Aorta (tissue), 5 donors: ENCODE measurements at regions not wholly inside any gene's neighbourhood (a gene's known extent, or its start where the extent isn't known, plus 50 kb on each side); places are given as distances from the start of the nearest gene placed in this dataset.

ENCODE experiments used
- ATAC-seq: fragments of 200-7000 bp; cut with Tn5 transposase; one replicate; pipeline ENCODE4 v1.9.1; 2022; ENCODE audit warnings: moderate library complexity; ENCODE audit not compliant: low FRiP score
- DNase-seq, 2 donors: peaks; one replicate each; pipeline ENCODE4 v3.0.0-alpha.2; 2020
- H3K27ac ChIP-seq, 2 donors: one replicate each; pipeline ENCODE4 v1.5.1; 2013; ENCODE audit warnings: low read length in 2 of 2, mild to moderate bottlenecking in 2 of 2, moderate library complexity in 2 of 2, control low read depth in 1 of 2, inconsistent platforms in 1 of 2, low read depth in 1 of 2
- H3K27me3 ChIP-seq, 2 donors: one replicate each; pipeline ENCODE4 v1.6.1; 2013; ENCODE audit warnings: control low read depth in 1 of 2, low read length in 1 of 2, mild to moderate bottlenecking in 1 of 2, moderate library complexity in 1 of 2; ENCODE audit not compliant: insufficient read depth in 2 of 2, control insufficient read depth in 1 of 2
- H3K36me3 ChIP-seq, 2 donors: one replicate each; pipeline ENCODE4 v1.6.1; 2013; ENCODE audit warnings: control low read depth in 1 of 2, low read length in 1 of 2, mild to moderate bottlenecking in 1 of 2; ENCODE audit not compliant: insufficient read depth in 2 of 2, control insufficient read depth in 1 of 2
- H3K4me1 ChIP-seq, 2 donors: one replicate each; pipeline ENCODE4 v1.6.1; 2013; ENCODE audit warnings: low read length in 2 of 2, control low read depth in 1 of 2, mild to moderate bottlenecking in 1 of 2, moderate library complexity in 1 of 2; ENCODE audit not compliant: insufficient read depth in 2 of 2, control insufficient read depth in 1 of 2
- H3K4me3 ChIP-seq, 2 donors: one replicate each; pipeline ENCODE4 v1.5.1; 2013; ENCODE audit warnings: low read length in 2 of 2, control low read depth in 1 of 2, mild to moderate bottlenecking in 1 of 2
- H3K9me3 ChIP-seq: one replicate; pipeline ENCODE4 v1.6.1; 2013; ENCODE audit warnings: mild to moderate bottlenecking, low read length; ENCODE audit not compliant: control insufficient read depth
- WGBS, 2 donors: extraction: QIAGEN DNeasy Blood & Tissue Kit; methylation state at CpG; one replicate each; pipeline ENCODE4 v1.1.7; 2013; 5-methylcytosine and 5-hydroxymethylcytosine counted together
- intact Hi-C, 2 donors: fragments of 100-400 bp; cut with DNase I; formaldehyde crosslinking; loops; one replicate each; pipeline versions ENCODE4 v1.14.2 to v1.15.0; 2022
- donor health status: healthy with polysubstance abuse.
- donor health status: Bipolar disorder and iron deficiency.
- donor health status: DM: no; HTN: no; CAD: no.
- donor health status: DM: no; HTN: no; CAD: no.
- donor health status: DM: yes; HTN: yes; CAD: no.

- ATAC-seq (no peak), DNase-seq (no peak)
- H3K27me3 ChIP-seq = no peaks in the 10 kb centered on the region
- 62 to 65% methylated on average over 3 of the region's 3 CpGs for WGBS, 2 donors
- H3K27ac ChIP-seq = no peak overlapping the region
- no peak overlapping the region for H3K4me3 ChIP-seq
- H3K9me3 ChIP-seq = no peaks in the 10 kb centered on the region
- intact Hi-C loops = no loop called here
- H3K4me1 ChIP-seq = no peaks in the 10 kb centered on the region
- H3K36me3 ChIP-seq = no peaks in the 10 kb centered on the region
Measured at GRCh38 chr4:11878241-11878640, 449.5 kb upstream of the HS3ST1 start.

- intact Hi-C loops = no loop called here
- ATAC-seq = no peak
- no peaks in the 10 kb centered on the region for H3K36me3 ChIP-seq
- H3K27ac ChIP-seq = no peak overlapping the region
- no peaks in the 10 kb centered on the region for H3K27me3 ChIP-seq
- H3K4me1 ChIP-seq = no peaks in the 10 kb centered on the region
- DNase-seq = no peak
- H3K9me3 ChIP-seq = no peaks in the 10 kb centered on the region
- H3K4me3 ChIP-seq = no peak overlapping the region
Measured at GRCh38 chr4:11876104-11876503, 447.4 kb upstream of the HS3ST1 start.

GRCh38 chr4:11869191-11869870 is 440.6 kb upstream of the HS3ST1 start:
- ATAC-seq (no peak), DNase-seq (no peak)
- H3K4me3 ChIP-seq = no peak overlapping the region
- no peaks in the 10 kb centered on the region for H3K36me3 ChIP-seq
- H3K27ac ChIP-seq = no peak overlapping the region
- intact Hi-C loops = no loop called here
- H3K27me3 ChIP-seq = no peaks in the 10 kb centered on the region
- no peaks in the 10 kb centered on the region for H3K9me3 ChIP-seq
- H3K4me1 ChIP-seq = no peaks in the 10 kb centered on the region
- WGBS, 2 donors = 64% methylated on average over 6 of the region's 6 CpGs

GRCh38 chr4:11866391-11866790 is 437.7 kb upstream of the HS3ST1 start:
- no peak for ATAC-seq
- no peaks in the 10 kb centered on the region for H3K36me3 ChIP-seq
- intact Hi-C loops = no loop called here
- H3K9me3 ChIP-seq = peaks cover 3% of the 10 kb centered on the region
- no peak for DNase-seq
- no peaks in the 10 kb centered on the region for H3K27me3 ChIP-seq
- H3K4me3 ChIP-seq = no peak overlapping the region
- no peaks in the 10 kb centered on the region for H3K4me1 ChIP-seq
- H3K27ac ChIP-seq = no peak overlapping the region
- 27 to 44% methylated on average over 1 of the region's 1 CpG for WGBS, 2 donors

- peaks cover 3% of the 10 kb centered on the region for H3K9me3 ChIP-seq
- no peak overlapping the region for H3K4me3 ChIP-seq
- H3K27ac ChIP-seq = no peak overlapping the region
- ATAC-seq (no peak), DNase-seq (no peak)
- H3K4me1 ChIP-seq = no peaks in the 10 kb centered on the region
- no peaks in the 10 kb centered on the region for H3K36me3 ChIP-seq
- intact Hi-C loops = no loop called here
- no peaks in the 10 kb centered on the region for H3K27me3 ChIP-seq
- 65 to 71% methylated on average over 1 of the region's 1 CpG for WGBS, 2 donors
Measured at GRCh38 chr4:11860996-11861395, 432.3 kb upstream of the HS3ST1 start.

- no peaks in the 10 kb centered on the region for H3K4me1 ChIP-seq
- H3K27me3 ChIP-seq = no peaks in the 10 kb centered on the region
- no peak overlapping the region for H3K27ac ChIP-seq
- H3K4me3 ChIP-seq = no peak overlapping the region
- intact Hi-C loops = no loop called here
- no peak for DNase-seq
- no peaks in the 10 kb centered on the region for H3K36me3 ChIP-seq
- peaks cover 3% of the 10 kb centered on the region for H3K9me3 ChIP-seq
- ATAC-seq = no peak
Measured at GRCh38 chr4:11857881-11858280, 429.2 kb upstream of the HS3ST1 start.

GRCh38 chr4:11847167-11847566 is 418.5 kb upstream of the HS3ST1 start:
- Histone ChIP-seq H3K36me3 (no peaks in the 10 kb centered on the region), H3K4me1 (no peaks in the 10 kb centered on the region), H3K27me3 (peaks cover 0 to 1% of the 10 kb centered on the region in 2 donors), H3K9me3 (peaks cover 2% of the 10 kb centered on the region), H3K4me3 (no peak overlapping the region), H3K27ac (no peak overlapping the region)
- peak; percentile 48 for ATAC-seq
- DNase-seq = no peak
- intact Hi-C loops = no loop called here
- 81 to 86% methylated on average over 4 of the region's 4 CpGs for WGBS, 2 donors

- no peaks in the 10 kb centered on the region for H3K4me1 ChIP-seq
- ATAC-seq = no peak
Measured at GRCh38 chr4:11843927-11844326, 415.2 kb upstream of the HS3ST1 start.

GRCh38 chr4:11843340-11843739 is 414.6 kb upstream of the HS3ST1 start:
- 73 to 78% methylated on average over 1 of the region's 1 CpG for WGBS, 2 donors
- Histone ChIP-seq H3K4me1 (no peaks in the 10 kb centered on the region), H3K4me3 (no peak overlapping the region), H3K27me3 (peaks cover 0 to 1% of the 10 kb centered on the region in 2 donors), H3K27ac (no peak overlapping the region), H3K9me3 (no peaks in the 10 kb centered on the region), H3K36me3 (no peaks in the 10 kb centered on the region)
- ATAC-seq (no peak), DNase-seq (no peak)
- intact Hi-C loops = no loop called here

More at GRCh38 chr4:11843927-11844326, 415.2 kb upstream of the HS3ST1 start:
- Histone ChIP-seq H3K27ac (no peak overlapping the region), H3K27me3 (peaks cover 0 to 1% of the 10 kb centered on the region in 2 donors), H3K9me3 (peaks cover 2% of the 10 kb centered on the region), H3K36me3 (no peaks in the 10 kb centered on the region), H3K4me3 (no peak overlapping the region)
- WGBS, 2 donors = 20 to 25% methylated on average over 4 of the region's 4 CpGs
- no peak for DNase-seq
- intact Hi-C loops = no loop called here
